ENCODE measurements at regions not wholly inside any gene's neighbourhood (a gene's known extent, or its start where the extent isn't known, plus 50 kb on each side); places are given as distances from the start of the nearest gene placed in this dataset.

DNA sequence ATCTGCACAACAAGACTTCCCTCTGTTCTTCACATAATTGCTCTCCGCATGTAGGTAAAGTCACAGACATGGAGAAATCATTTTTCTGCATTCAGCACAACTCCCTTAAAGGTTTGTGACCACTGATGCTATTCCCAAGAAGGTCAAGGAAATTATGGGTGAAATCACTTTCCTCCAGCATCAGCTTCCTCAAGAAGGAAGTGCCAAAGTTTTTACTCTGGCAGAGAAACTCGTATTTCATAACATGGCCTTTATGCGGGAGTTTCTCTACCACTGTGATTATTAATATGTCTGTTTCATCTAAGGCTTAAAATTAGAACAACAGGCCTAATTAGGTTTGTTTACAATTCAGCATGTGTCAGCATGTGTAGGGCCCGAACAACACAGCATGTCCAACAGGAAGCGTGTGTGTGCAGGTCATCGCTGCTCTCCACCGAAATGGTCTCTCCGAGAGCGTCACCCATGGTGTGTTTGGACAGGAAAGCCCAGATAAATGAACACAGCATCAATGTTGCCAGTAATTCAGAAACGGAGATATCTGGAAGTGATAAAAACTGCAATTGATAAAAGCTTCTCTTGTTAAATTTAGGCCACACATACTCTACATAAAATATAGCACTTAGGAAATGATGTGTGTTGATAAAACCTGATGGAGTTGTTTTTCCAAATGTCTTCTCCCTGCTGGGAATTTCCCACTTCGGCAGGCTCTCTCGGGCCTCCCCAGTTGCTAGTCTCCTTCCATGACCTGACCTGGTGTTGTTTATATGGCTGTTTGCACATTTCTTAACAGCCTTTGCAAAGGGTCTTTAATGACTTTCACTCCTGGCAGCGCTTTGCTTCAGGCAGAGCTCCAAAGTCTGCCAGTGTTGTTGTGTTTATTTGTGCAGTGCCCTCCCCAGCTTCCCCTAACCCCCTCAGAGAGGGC lies 265.1 kb upstream of the CEP162 start:
- H3F3A ChIP-seq (replicated peaks; ENCODE audit: low read depth) = no peaks in the 10 kb centered on the region
- no peaks in the 10 kb centered on the region for H3K27me3 ChIP-seq (ENCODE audit: insufficient read depth)
- H3K27ac ChIP-seq (ENCODE audit: low read depth) = no peak overlapping the region
- Mint-ChIP-seq H3K4me1 (no peaks in the 10 kb centered on the region), H3K27ac (no peak overlapping the region), H3K9me3 (peaks cover 25% of the 10 kb centered on the region), H3K36me3 (ENCODE audit: low read depth) (peaks cover 7% of the 10 kb centered on the region; the same call in 2 of the 3 replicates), H3K27me3 (ENCODE audit: insufficient read depth, low read depth, poor library complexity) (peaks cover 2% of the 10 kb centered on the region), H3K4me3 (no peak overlapping the region)
- no peaks in the 10 kb centered on the region for H3K4me1 ChIP-seq (ENCODE audit: insufficient read depth)
- no peak overlapping the region for H2AFZ ChIP-seq
- H3K4me3 ChIP-seq = no peak overlapping the region
- TF ChIP-seq JUNB (IDR thresholded peaks at IDR 0.05; ENCODE audit: unreplicated experiment) (no peak), ZNF331 (CRISPR knock-in tag; IDR thresholded peaks at IDR 0.05; ENCODE audit: low read depth) (no peak), EZH2 (IDR thresholded peaks at IDR 0.05; ENCODE audit: low read depth, unreplicated experiment) (no peak), POLR2AphosphoS5 (IDR thresholded peaks at IDR 0.05; ENCODE audit: low read depth) (no peak), EZH2phosphoT487 (IDR thresholded peaks at IDR 0.05; ENCODE audit: unreplicated experiment) (no peak), STAT1 (IDR thresholded peaks at IDR 0.05; ENCODE audit: unreplicated experiment) (no peak), ZNF114 (CRISPR knock-in tag; IDR thresholded peaks at IDR 0.05) (no peak)
- TF ChIP-seq, protein P1, sequence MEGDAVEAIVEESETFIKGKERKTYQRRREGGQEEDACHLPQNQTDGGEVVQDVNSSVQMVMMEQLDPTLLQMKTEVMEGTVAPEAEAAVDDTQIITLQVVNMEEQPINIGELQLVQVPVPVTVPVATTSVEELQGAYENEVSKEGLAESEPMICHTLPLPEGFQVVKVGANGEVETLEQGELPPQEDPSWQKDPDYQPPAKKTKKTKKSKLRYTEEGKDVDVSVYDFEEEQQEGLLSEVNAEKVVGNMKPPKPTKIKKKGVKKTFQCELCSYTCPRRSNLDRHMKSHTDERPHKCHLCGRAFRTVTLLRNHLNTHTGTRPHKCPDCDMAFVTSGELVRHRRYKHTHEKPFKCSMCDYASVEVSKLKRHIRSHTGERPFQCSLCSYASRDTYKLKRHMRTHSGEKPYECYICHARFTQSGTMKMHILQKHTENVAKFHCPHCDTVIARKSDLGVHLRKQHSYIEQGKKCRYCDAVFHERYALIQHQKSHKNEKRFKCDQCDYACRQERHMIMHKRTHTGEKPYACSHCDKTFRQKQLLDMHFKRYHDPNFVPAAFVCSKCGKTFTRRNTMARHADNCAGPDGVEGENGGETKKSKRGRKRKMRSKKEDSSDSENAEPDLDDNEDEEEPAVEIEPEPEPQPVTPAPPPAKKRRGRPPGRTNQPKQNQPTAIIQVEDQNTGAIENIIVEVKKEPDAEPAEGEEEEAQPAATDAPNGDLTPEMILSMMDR (conservative IDR thresholded peaks at IDR 0.05; ENCODE audit: low read depth in 2 of 2) = no peak
- TF ChIP-seq, protein P2, sequence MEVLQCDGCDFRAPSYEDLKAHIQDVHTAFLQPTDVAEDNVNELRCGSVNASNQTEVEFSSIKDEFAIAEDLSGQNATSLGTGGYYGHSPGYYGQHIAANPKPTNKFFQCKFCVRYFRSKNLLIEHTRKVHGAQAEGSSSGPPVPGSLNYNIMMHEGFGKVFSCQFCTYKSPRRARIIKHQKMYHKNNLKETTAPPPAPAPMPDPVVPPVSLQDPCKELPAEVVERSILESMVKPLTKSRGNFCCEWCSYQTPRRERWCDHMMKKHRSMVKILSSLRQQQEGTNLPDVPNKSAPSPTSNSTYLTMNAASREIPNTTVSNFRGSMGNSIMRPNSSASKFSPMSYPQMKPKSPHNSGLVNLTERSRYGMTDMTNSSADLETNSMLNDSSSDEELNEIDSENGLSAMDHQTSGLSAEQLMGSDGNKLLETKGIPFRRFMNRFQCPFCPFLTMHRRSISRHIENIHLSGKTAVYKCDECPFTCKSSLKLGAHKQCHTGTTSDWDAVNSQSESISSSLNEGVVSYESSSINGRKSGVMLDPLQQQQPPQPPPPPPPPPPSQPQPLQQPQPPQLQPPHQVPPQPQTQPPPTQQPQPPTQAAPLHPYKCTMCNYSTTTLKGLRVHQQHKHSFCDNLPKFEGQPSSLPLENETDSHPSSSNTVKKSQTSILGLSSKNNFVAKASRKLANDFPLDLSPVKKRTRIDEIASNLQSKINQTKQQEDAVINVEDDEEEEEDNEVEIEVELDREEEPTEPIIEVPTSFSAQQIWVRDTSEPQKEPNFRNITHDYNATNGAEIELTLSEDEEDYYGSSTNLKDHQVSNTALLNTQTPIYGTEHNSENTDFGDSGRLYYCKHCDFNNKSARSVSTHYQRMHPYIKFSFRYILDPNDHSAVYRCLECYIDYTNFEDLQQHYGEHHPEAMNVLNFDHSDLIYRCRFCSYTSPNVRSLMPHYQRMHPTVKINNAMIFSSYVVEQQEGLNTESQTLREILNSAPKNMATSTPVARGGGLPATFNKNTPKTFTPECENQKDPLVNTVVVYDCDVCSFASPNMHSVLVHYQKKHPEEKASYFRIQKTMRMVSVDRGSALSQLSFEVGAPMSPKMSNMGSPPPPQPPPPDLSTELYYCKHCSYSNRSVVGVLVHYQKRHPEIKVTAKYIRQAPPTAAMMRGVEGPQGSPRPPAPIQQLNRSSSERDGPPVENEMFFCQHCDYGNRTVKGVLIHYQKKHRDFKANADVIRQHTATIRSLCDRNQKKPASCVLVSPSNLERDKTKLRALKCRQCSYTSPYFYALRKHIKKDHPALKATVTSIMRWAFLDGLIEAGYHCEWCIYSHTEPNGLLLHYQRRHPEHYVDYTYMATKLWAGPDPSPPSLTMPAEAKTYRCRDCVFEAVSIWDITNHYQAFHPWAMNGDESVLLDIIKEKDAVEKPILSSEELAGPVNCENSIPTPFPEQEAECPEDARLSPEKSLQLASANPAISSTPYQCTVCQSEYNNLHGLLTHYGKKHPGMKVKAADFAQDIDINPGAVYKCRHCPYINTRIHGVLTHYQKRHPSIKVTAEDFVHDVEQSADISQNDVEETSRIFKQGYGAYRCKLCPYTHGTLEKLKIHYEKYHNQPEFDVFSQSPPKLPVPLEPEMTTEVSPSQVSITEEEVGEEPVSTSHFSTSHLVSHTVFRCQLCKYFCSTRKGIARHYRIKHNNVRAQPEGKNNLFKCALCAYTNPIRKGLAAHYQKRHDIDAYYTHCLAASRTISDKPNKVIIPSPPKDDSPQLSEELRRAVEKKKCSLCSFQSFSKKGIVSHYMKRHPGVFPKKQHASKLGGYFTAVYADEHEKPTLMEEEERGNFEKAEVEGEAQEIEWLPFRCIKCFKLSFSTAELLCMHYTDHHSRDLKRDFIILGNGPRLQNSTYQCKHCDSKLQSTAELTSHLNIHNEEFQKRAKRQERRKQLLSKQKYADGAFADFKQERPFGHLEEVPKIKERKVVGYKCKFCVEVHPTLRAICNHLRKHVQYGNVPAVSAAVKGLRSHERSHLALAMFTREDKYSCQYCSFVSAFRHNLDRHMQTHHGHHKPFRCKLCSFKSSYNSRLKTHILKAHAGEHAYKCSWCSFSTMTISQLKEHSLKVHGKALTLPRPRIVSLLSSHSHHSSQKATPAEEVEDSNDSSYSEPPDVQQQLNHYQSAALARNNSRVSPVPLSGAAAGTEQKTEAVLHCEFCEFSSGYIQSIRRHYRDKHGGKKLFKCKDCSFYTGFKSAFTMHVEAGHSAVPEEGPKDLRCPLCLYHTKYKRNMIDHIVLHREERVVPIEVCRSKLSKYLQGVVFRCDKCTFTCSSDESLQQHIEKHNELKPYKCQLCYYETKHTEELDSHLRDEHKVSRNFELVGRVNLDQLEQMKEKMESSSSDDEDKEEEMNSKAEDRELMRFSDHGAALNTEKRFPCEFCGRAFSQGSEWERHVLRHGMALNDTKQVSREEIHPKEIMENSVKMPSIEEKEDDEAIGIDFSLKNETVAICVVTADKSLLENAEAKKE (CRISPR knock-in tag; IDR thresholded peaks at IDR 0.05) = no peak
- TF ChIP-seq, protein P3, sequence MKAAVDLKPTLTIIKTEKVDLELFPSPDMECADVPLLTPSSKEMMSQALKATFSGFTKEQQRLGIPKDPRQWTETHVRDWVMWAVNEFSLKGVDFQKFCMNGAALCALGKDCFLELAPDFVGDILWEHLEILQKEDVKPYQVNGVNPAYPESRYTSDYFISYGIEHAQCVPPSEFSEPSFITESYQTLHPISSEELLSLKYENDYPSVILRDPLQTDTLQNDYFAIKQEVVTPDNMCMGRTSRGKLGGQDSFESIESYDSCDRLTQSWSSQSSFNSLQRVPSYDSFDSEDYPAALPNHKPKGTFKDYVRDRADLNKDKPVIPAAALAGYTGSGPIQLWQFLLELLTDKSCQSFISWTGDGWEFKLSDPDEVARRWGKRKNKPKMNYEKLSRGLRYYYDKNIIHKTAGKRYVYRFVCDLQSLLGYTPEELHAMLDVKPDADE (IDR thresholded peaks at IDR 0.05) = no peak
- TF ChIP-seq, protein P4, sequence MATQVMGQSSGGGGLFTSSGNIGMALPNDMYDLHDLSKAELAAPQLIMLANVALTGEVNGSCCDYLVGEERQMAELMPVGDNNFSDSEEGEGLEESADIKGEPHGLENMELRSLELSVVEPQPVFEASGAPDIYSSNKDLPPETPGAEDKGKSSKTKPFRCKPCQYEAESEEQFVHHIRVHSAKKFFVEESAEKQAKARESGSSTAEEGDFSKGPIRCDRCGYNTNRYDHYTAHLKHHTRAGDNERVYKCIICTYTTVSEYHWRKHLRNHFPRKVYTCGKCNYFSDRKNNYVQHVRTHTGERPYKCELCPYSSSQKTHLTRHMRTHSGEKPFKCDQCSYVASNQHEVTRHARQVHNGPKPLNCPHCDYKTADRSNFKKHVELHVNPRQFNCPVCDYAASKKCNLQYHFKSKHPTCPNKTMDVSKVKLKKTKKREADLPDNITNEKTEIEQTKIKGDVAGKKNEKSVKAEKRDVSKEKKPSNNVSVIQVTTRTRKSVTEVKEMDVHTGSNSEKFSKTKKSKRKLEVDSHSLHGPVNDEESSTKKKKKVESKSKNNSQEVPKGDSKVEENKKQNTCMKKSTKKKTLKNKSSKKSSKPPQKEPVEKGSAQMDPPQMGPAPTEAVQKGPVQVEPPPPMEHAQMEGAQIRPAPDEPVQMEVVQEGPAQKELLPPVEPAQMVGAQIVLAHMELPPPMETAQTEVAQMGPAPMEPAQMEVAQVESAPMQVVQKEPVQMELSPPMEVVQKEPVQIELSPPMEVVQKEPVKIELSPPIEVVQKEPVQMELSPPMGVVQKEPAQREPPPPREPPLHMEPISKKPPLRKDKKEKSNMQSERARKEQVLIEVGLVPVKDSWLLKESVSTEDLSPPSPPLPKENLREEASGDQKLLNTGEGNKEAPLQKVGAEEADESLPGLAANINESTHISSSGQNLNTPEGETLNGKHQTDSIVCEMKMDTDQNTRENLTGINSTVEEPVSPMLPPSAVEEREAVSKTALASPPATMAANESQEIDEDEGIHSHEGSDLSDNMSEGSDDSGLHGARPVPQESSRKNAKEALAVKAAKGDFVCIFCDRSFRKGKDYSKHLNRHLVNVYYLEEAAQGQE (IDR thresholded peaks at IDR 0.05; ENCODE audit: unreplicated experiment) = no peak
- ATAC-seq (no peak), DNase-seq (ENCODE audit: low spot score) (no peak)
- no peaks in the 10 kb centered on the region for H3K79me2 ChIP-seq (replicated peaks; ENCODE audit: insufficient read depth)
- no peaks in the 10 kb centered on the region for H4K20me1 ChIP-seq (replicated peaks; ENCODE audit: insufficient read depth)
- no peak overlapping the region for H3K4me2 ChIP-seq
- H3K36me3 ChIP-seq (ENCODE audit: insufficient read depth) = no peaks in the 10 kb centered on the region; the same call in 1 of the 2 replicates
- H3K9me2 ChIP-seq (ENCODE audit: insufficient read depth) = peaks cover 6% of the 10 kb centered on the region; the same call in 1 of the 2 replicates
